DMS114 treated with DMSO at 0.1 percent for 48 hours (cell line): ENCODE measurements at regions not wholly inside any gene's neighbourhood (a gene's known extent, or its start where the extent isn't known, plus 50 kb on each side); places are given as distances from the start of the nearest gene placed in this dataset.
"Not testable (repeated sequence)": the region's sequence is repeated elsewhere in the genome, so short reads cannot be mapped to it uniquely, and the experiment has no call there.

Source experiments
- DNase-seq: peaks from one replicate; lab custom pipeline; 2025; ENCODE audit not compliant: unreplicated experiment; lab: John Stamatoyannopoulos, UW

- no peak for DNase-seq
These were observed 95.1 kb downstream of the RPAP3 start for GRCh38 chr12:47610686-47611252.

- no peak for DNase-seq
These were observed 96.0 kb downstream of the RPAP3 start for GRCh38 chr12:47609806-47610205.

- DNase-seq, result not testable (repeated sequence)
These were observed 97.2 kb downstream of the RPAP3 start for GRCh38 chr12:47608671-47609070.

- DNase-seq, result no peak
These were observed 101.5 kb downstream of the RPAP3 start for GRCh38 chr12:47604221-47604873.

- DNase-seq, result no peak
These were observed 102.8 kb downstream of the RPAP3 start for GRCh38 chr12:47602949-47603558.

- no peak for DNase-seq
These were observed 103.5 kb downstream of the RPAP3 start for GRCh38 chr12:47602325-47602724.

- DNase-seq, result no peak
These were observed 104.8 kb downstream of the RPAP3 start for GRCh38 chr12:47601071-47601470.

- no peak for DNase-seq
These were observed 114.0 kb downstream of the RPAP3 start for GRCh38 chr12:47591795-47592194.

- no peak for DNase-seq
These were observed 114.5 kb downstream of the RPAP3 start for GRCh38 chr12:47591361-47591791.

GRCh38 chr12:47590771-47591360 is 115.0 kb downstream of the RPAP3 start:
- no peak for DNase-seq

- DNase-seq, result no peak
These were observed 118.7 kb downstream of the RPAP3 start for GRCh38 chr12:47586952-47587669.

- no peak for DNase-seq
These were observed 120.3 kb downstream of the RPAP3 start for GRCh38 chr12:47585507-47585906.

- DNase-seq, result no peak
These were observed 127.0 kb downstream of the RPAP3 start for GRCh38 chr12:47578836-47579235.

- DNase-seq, result no peak
These were observed 128.4 kb downstream of the RPAP3 start for GRCh38 chr12:47577206-47577989.

- no peak for DNase-seq
These were observed 129.4 kb downstream of the RPAP3 start for GRCh38 chr12:47576289-47576945.

GRCh38 chr12:47574252-47575021 is 131.4 kb downstream of the RPAP3 start:
- no peak for DNase-seq

- DNase-seq, result no peak
These were observed 132.6 kb downstream of the RPAP3 start for GRCh38 chr12:47573146-47573659.

- DNase-seq, result no peak
These were observed 135.7 kb downstream of the RPAP3 start for GRCh38 chr12:47570151-47570550.

- no peak for DNase-seq
These were observed 143.6 kb downstream of the RPAP3 start for GRCh38 chr12:47562201-47562600.
